ENCODE measurements at regions not wholly inside any gene's neighbourhood (a gene's known extent, or its start where the extent isn't known, plus 50 kb on each side); places are given as distances from the start of the nearest gene placed in this dataset.

DNA sequence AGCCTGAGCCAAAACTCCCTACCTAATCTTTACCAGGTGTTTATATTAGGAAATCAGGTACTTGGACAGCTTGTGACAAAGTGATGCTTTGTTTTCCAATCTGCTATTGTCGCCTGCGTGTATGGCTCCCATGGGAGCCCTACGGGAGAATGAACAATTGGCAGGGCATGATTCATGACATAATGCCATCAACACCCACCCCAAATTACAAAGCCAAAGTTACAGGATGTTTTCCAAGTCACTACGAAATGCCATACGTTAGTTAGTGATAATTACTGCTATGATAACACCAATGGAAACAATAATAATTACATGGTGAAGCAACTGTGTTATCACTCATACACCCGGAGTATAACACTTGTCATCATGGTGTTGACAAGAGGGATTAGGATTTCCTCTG lies 226.4 kb downstream of the FAM181B start:
- RAD21 ChIA-PET (ENCODE audit: unreplicated experiment) = no interaction called here
- Histone ChIP-seq H3K27ac (ENCODE audit: control insufficient read depth, insufficient read depth) (no peak overlapping the region), H3K9ac (ENCODE audit: control insufficient read depth, insufficient read depth, low read length) (no peak overlapping the region), H3K4me2 (ENCODE audit: control insufficient read depth, insufficient read depth) (no peak overlapping the region), H3K4me3 (no peak overlapping the region), H3K36me3 (ENCODE audit: control insufficient read depth in 2 of 2, insufficient read depth in 2 of 2, low read length in 1 of 2) (no peaks in the 10 kb centered on the region), H3K4me1 (ENCODE audit: control insufficient read depth, insufficient read depth, low read length) (no peaks in the 10 kb centered on the region), H4K20me1 (ENCODE audit: control insufficient read depth, insufficient read depth) (no peaks in the 10 kb centered on the region), H3K27me3 (replicated peaks in 1 of 2; ENCODE audit: control insufficient read depth in 2 of 2, insufficient read depth in 2 of 2, low read length in 1 of 2) (no peaks in the 10 kb centered on the region; a peak in 1 of 4 replicates), H3K9me3 (replicated peaks; ENCODE audit: control insufficient read depth, insufficient read depth, low read length) (no peaks in the 10 kb centered on the region), H3K79me2 (ENCODE audit: control insufficient read depth, insufficient read depth, low read length) (no peaks in the 10 kb centered on the region), H2AFZ (ENCODE audit: control insufficient read depth, low read depth, low read length) (no peak overlapping the region)
- POLR2A ChIA-PET = no interaction called here
- SMC1A ChIA-PET (ENCODE audit: uncharacterized antibody, unreplicated experiment) = interaction anchor here (2.0 kb wide), 1 partner anchor 10 kb away, joined by 5 read pairs; no protein-coding TSS in a partner anchor
- in situ Hi-C loops (cut with MboI) = no loop called here
- 25% methylated on average over 6 of the region's 6 CpGs for WGBS (ENCODE audit: insufficient coverage, insufficient replicate concordance, low lambda C conversion rate, missing lambda C conversion rate)
- FAIRE-seq (no peak), DNase-seq (ENCODE audit: low read depth, low spot score) (no peak), ATAC-seq (no peak)
- BruUV-seq (replicated peaks) = no TSS peak
- CTCF ChIA-PET = interaction anchor here (1.2 to 1.6 kb wide), 2 partner anchors 12 to 14 kb away, joined by 6 to 7 read pairs; no protein-coding TSS in a partner anchor
- intact Hi-C loops (cut with micrococcal nuclease; ENCODE audit: unreplicated experiment) = no loop called here
- TF ChIP-seq BCLAF1 (IDR thresholded peaks at IDR 0.05) (no peak), NR2F1 (conservative IDR thresholded peaks at IDR 0.05) (no peak), SPI1 (IDR thresholded peaks at IDR 0.05; ENCODE audit: borderline replicate concordance, insufficient read depth, low read depth, low read length) (no peak), ATF3 (IDR thresholded peaks at IDR 0.05; ENCODE audit: borderline replicate concordance, extremely low read depth, low read depth, low read length) (no peak), BCL3 (IDR thresholded peaks at IDR 0.05; ENCODE audit: borderline replicate concordance, insufficient read depth, low read depth, low read length, poor library complexity, severe bottlenecking) (no peak), IKZF1 (conservative IDR thresholded peaks at IDR 0.05) (no peak), MXI1 (IDR thresholded peaks at IDR 0.05; ENCODE audit: low read depth, low read length) (no peak), PKNOX1 (IDR thresholded peaks at IDR 0.05) (no peak), STAT1 (conservative IDR thresholded peaks at IDR 0.05) (no peak), RBBP5 (conservative IDR thresholded peaks at IDR 0.05) (no peak), E2F4 (IDR thresholded peaks at IDR 0.05; ENCODE audit: low read depth, low read length) (no peak), SREBF2 (IDR thresholded peaks at IDR 0.05; ENCODE audit: low read length) (no peak), POLR2A (IDR thresholded peaks at IDR 0.05; ENCODE audit: low read depth, low read length) (no peak), BMI1 (IDR thresholded peaks at IDR 0.05; ENCODE audit: borderline replicate concordance) (no peak)
- TF ChIP-seq, protein P1, sequence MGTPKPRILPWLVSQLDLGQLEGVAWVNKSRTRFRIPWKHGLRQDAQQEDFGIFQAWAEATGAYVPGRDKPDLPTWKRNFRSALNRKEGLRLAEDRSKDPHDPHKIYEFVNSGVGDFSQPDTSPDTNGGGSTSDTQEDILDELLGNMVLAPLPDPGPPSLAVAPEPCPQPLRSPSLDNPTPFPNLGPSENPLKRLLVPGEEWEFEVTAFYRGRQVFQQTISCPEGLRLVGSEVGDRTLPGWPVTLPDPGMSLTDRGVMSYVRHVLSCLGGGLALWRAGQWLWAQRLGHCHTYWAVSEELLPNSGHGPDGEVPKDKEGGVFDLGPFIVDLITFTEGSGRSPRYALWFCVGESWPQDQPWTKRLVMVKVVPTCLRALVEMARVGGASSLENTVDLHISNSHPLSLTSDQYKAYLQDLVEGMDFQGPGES (IDR thresholded peaks at IDR 0.05) = no peak
- TF ChIP-seq, protein P2, sequence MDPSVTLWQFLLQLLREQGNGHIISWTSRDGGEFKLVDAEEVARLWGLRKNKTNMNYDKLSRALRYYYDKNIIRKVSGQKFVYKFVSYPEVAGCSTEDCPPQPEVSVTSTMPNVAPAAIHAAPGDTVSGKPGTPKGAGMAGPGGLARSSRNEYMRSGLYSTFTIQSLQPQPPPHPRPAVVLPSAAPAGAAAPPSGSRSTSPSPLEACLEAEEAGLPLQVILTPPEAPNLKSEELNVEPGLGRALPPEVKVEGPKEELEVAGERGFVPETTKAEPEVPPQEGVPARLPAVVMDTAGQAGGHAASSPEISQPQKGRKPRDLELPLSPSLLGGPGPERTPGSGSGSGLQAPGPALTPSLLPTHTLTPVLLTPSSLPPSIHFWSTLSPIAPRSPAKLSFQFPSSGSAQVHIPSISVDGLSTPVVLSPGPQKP (IDR thresholded peaks at IDR 0.05; ENCODE audit: low read depth, low read length) = no peak
